GM12865 (cell line): ENCODE measurements at regions not wholly inside any gene's neighbourhood (a gene's known extent, or its start where the extent isn't known, plus 50 kb on each side); places are given as distances from the start of the nearest gene placed in this dataset.

Experiments used
- DNase-seq: peaks from one replicate; pipeline ENCODE4 v3.0.0; 2010; ENCODE audit warnings: low read depth
- H3K4me3 ChIP-seq: 2 replicates; pipeline ENCODE4 v1.5.1; 2011; ENCODE audit warnings: mild to moderate bottlenecking, low read depth, low read length, control low read depth
- TF ChIP-seq, protein P1 (sequence below): IDR thresholded peaks from 2 replicates; pipeline ENCODE4 v1.5.1; 2011; ENCODE audit warnings: low read length, control low read depth, low read depth, inconsistent platforms; ENCODE audit not compliant: insufficient read depth; ENCODE audit errors: missing control alignments

DNA sequence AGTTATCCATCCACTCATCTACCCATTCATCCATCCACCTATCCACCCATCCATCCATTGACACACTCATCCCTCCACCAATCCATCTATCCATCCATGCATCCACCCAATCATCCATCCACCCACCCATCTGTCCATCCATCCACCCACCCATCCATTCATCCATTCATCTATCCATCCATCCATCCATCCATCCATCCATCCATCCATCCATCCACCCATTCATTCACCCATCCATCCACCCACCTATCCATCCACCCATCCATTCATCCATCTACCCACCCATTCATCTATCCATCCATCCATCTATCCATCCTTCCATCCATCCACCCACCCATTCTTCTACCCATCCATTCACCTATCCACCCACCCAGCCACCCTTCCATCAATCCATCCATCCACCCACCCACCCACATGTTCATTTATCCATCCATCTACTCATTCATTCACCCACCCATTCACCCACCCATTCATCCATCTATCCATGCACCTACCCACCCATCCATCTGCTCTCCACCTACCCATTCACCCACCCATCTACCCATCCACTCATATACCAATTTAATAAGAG is 193.8 kb upstream of the ARID2 start:
- TF ChIP-seq, protein P1, sequence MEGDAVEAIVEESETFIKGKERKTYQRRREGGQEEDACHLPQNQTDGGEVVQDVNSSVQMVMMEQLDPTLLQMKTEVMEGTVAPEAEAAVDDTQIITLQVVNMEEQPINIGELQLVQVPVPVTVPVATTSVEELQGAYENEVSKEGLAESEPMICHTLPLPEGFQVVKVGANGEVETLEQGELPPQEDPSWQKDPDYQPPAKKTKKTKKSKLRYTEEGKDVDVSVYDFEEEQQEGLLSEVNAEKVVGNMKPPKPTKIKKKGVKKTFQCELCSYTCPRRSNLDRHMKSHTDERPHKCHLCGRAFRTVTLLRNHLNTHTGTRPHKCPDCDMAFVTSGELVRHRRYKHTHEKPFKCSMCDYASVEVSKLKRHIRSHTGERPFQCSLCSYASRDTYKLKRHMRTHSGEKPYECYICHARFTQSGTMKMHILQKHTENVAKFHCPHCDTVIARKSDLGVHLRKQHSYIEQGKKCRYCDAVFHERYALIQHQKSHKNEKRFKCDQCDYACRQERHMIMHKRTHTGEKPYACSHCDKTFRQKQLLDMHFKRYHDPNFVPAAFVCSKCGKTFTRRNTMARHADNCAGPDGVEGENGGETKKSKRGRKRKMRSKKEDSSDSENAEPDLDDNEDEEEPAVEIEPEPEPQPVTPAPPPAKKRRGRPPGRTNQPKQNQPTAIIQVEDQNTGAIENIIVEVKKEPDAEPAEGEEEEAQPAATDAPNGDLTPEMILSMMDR, result no peak
- no peak for DNase-seq
- H3K4me3 ChIP-seq, result no peak overlapping the region

DNA sequence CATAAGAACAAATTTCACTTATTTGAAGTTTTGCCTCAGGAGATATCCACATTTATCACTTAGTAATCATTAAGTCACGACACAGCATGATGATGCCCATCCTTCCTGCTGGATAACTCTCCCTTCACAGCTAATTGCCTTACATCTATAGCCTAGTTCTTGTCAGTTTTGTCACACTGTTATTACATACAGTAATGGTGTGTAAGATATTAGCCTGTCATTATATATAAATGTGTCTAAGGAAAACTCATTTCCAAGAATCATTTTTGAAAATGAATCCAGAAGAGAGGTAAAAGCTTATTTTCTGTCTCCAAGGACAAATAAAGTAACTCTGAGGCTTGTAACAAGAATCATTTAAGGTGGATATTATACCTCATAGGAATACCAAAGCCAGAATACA is 193.2 kb upstream of the ARID2 start:
- H3K4me3 ChIP-seq, result no peak overlapping the region
- no peak for DNase-seq
- TF ChIP-seq, protein P1, result no peak

DNA sequence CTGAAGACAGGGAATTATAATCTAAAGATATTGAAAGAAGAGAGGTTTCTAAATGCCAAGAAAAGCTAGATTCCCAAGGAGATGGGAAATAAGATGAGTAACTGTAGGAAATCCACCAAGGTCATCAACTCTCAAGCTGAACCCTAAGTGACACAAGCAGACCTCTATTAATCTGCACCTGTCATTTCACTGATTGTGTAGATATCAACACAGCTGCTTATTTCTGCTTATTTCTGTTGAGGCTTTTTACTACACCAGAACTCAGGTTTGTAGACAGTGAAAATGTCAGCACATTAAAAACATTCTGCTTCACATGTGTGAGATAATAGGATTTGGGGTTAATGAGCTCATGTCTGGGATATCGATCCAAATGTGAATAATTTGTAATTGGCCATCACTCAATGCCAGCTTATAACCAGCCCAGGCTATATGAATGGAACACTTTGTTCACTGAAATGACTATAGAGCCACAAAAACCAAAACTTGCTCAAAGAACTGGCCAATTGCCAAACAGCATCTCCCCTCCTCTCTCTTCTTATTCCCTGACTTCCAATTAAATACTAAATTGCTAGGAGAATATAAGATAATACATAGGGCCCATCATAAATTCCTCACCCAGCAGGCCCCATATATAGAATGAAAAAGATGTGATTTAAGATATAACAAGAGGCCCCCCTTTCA is 188.7 kb upstream of the ARID2 start:
- no peak for DNase-seq
- H3K4me3 ChIP-seq, result no peak overlapping the region
- TF ChIP-seq, protein P1, result no peak

DNA sequence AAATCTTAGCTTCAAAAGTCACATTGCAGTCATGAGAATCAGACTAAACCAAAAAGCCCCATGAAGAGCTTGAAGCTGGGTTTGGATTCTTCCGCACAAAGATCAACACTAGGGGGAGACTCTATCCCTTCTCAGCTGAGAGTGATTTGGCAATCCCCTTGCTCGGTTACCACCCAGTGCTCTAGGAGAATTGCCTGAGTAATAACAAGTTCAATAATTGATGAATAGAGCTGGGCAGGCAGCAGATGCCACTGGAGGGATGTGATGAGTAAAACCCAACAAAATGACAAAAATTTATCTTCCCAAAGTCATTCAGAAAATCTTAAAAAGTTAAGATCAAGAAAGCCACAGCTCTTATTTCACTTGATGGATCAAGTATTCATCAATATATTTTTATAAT is 185.6 kb upstream of the ARID2 start:
- peak; percentile 90 for DNase-seq

DNA sequence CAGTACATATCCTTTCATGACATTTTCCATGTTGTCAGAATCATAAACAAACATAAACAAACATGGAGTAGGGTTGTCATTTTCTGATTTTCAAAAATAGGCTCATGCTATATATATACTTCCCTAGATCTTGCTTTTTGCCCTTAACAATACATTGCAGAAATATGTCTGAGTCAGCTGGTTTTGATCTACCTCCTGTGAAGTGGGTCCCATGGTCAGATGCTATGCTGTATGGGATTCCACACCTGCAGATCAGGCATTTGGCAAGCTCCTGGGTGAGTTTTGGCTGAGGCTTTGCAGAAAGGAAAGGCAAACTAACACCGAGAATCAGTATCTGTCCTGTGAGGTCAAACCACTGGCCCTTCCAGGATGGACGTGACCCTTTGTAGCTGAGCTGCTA is 183.0 kb upstream of the ARID2 start:
- DNase-seq, result no peak
- TF ChIP-seq, protein P1, result no peak
- H3K4me3 ChIP-seq, result no peak overlapping the region

More for the DNA sequence above, 185.6 kb upstream of the ARID2 start:
- no peak overlapping the region for H3K4me3 ChIP-seq
- TF ChIP-seq, protein P1, result peak; percentile 74

DNA sequence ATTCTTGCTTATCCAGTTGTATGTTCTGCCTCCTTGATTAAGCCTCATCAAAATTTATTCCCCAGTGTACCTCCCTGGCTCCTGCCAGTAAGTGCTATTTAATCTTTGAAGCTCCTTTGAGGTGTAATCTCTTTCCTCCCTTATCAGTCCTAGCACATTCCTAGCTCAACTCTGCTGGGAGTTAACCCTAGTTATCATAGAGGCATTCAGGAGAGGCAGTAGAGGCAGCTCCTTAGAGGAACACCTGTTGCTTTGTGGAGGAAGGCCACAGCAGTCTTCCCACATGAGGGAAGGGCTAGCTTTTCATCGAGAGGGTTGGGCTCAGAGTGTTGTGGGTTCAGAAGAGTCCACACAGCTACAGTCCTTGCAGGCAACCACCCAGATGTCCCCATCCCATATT is 182.4 kb upstream of the ARID2 start:
- no peak overlapping the region for H3K4me3 ChIP-seq
- TF ChIP-seq, protein P1, result no peak
- DNase-seq, result no peak

DNA sequence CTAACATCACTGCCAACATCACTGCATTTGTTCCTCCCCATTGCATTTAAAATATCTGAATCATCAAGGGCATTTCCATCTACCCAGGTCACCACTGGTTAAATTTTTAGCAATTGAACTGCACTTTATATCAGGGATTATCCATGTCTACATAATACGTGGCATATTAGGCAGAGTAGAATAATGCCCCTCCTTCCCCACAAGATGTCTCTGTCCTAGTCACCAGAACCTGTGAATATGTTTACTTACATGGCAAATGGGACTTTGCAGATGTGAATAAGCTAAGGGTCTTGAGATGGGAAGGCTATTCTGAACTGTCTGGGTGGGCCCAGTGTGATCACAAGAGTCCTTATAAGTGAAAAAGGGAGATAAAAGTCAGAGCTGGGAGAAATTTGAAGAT is 181.7 kb upstream of the ARID2 start:
- TF ChIP-seq, protein P1, result peak; percentile 9
- DNase-seq, result peak; percentile 31
- H3K4me3 ChIP-seq, result no peak overlapping the region
